Activated naive CD8-positive, alpha-beta T cell treated with anti-CD3 and anti-CD28 coated beads, Interleukin-2, amount 50 U/mL, for 16 hours (primary cell): ENCODE measurements at regions not wholly inside any gene's neighbourhood (a gene's known extent, or its start where the extent isn't known, plus 50 kb on each side); places are given as distances from the start of the nearest gene placed in this dataset.

ENCODE experiments used
- DNase-seq: peaks from one replicate; pipeline ENCODE4 v3.0.0-alpha.2; 2020; ENCODE audit warnings: low read depth, low spot score

- no peak for DNase-seq
Measured at GRCh38 chr12:127253797-127254327, 1013.1 kb upstream of the TMEM132C start.

GRCh38 chr12:127254420-127254955 lies 1012.5 kb upstream of the TMEM132C start:
- DNase-seq = no peak

DNA sequence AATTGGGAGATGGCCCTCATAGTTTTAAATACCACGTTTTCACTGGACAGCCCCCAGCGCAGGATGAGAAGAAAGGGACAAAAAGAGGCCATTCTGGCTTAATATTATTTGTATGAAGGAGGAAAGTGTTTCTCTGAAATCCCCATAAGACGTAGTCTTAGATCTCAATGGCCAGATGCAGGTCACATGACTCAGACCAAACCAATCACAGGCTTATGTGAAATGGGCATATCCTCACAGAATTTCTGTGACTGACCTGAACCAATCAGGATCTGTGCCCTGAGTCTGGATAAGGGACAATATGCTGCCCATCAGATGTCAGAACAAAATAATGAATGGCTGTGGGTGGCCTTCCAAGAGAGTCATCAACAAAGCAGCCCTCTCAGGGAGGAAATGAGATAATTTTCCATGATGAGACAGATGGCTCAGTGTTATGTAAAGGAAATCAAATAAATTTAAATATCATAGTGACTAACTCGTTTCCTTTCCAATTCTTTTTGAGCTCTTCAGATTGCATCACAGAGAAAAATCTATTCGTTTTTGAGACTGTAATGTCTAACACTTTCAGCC lies 1009.5 kb upstream of the TMEM132C start:
- no peak for DNase-seq

- DNase-seq = no peak
Measured at GRCh38 chr12:127260531-127260930, 1006.4 kb upstream of the TMEM132C start.

DNA sequence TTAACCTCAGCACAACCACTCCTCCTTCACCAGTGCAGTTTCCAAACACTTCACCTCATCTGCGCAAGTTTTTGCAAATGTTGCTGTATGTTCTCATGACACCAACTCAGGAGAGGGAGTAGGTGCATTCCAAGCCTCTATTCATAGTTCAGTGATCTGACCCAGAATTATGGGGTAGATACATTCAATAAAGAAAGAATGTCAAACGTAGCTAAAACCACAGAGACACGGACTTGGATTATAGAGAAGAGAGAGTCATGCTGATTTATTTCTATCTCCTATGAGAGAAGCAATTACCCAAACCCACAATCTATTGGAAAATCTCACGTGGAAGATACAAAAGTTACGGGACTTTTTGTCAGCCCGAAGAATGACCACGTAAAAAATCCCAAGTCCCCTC lies 1006.0 kb upstream of the TMEM132C start:
- no peak for DNase-seq

DNA sequence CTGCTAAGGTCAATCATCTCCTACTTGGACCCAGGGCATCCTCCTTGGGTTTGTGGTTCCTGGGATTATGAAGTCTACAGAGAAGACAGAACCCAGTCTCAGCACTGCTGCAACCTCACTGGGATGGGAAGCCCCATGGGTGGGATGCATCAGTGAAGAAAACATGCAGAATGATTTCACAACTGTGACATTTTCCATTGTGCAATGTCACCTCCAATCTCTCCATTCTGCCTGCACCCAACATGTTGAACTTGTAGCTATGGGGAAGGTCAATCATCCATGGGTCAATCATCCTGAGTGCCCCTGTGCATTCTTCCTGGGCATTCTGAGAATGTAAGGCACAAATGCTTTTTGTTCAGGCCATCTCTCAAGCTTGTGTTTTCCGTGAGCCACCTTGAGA lies 1004.4 kb upstream of the TMEM132C start:
- no peak for DNase-seq

DNA sequence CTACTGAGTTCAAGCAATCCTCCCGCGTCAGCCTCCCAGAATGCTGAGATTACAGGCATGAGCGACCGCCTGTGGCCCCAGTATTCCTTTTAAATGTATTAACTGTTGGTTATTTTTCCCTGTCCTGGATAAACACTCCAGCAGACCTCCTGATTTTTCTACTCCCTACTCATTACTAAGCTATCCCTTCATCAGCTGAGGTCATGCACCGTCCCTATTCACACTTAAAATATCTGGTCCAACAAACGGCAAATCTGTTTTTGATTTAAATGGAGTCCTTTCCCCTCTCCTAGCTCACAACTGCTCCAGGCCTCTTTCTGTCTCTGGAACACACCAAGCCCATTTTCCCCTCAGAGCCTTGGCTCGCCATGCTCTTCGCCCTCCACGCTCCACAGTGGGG lies 1003.3 kb upstream of the TMEM132C start:
- DNase-seq = no peak

DNA sequence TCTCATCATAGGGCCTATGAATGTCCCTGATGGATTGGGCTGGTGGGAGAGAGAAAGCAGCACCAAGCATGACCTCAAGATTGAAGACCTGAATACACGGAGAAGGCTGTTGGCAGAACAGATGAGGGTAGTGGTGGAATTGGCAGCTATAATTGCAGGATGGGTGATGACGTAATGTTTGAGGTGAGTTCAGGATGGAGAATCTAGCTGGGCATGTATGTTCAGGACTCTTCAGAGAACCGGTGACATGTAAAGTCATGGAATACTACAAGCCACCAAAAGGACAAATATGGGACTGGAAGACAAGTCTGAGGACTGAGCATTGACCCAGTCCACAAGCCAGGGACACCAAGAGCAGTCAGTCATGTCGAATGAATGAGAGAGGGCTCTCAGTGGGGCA lies 999.8 kb upstream of the TMEM132C start:
- no peak for DNase-seq

DNA sequence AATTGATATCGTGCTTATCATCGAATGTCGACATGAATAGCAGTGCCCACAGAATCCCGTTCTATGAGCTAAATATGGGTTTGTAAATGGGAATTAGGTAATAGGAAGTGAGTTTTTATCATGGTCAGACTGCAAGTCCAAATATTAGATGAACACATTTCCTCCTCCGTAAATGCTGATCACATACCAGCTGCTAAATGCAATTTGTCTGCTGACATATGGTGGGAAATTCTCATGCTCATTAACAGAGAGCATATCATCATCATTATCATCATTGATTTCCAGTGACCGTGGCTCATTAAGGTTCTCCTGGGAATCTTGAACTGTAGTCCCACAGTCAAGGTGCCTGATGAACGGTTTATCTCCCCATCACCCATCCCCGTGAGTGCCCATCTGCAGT lies 998.8 kb upstream of the TMEM132C start:
- DNase-seq = no peak

GRCh38 chr12:127268706-127269425 lies 998.1 kb upstream of the TMEM132C start:
- DNase-seq = no peak

- no peak for DNase-seq
Measured at GRCh38 chr12:127270193-127270592, 996.8 kb upstream of the TMEM132C start.

DNA sequence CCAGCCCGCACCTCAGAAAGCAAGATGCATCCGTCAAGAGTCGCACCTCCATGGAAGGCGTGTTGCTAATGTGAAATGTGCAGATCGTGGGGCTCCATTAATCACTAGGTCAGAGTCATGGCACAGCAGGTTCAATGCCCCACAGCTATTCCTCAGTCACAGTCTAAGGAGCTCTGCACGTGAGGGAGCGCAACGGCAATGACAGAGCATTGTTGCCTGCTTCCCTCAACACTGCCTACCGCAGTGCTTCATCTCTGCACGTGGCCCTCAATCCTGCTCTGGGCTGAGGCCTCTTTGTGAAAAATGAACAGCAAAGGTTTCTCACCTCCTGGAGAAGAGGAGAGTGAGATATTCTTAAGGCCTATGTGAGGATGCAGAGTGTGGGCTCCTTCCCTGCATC lies 995.2 kb upstream of the TMEM132C start:
- no peak for DNase-seq

DNA sequence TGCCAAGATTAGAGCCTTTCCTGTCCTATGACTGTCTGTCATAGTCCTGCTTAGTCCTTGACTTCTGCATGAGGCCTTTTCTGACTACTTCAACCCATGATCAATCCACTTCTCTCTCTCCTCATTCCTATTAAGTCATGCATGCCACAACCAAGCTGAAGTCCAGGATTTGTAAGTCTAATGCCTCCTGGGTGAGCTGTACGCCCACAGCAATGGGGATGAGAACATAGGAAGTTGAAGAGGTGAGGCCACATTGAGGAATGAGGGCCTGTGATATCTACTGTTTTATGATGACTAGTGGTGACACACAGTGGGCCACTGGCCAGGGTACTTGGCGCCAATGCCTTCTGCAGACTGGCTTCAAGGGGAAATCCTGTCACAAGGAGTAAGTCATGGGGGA lies 994.1 kb upstream of the TMEM132C start:
- no peak for DNase-seq

DNA sequence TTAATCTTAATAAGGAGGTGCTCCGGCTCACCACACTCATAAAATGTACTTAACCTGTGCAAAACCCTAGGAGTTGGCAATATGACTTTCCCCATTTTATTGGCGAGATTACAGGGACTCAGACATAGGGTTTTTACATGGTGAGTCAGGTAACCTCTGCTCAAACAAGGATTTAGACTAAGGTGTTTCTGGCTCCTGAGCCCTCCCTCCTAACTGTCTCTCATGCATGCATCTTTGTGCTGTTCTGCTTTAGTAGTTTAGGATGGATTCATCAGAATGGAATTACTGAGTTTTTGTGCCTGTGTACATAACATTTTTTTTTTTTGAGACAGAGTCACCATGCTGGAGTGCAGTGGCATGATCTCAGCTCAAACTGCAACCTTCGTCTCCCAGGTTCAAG lies 993.3 kb upstream of the TMEM132C start:
- no peak for DNase-seq

- DNase-seq = no peak
Measured at GRCh38 chr12:127275416-127275815, 991.6 kb upstream of the TMEM132C start.

DNA sequence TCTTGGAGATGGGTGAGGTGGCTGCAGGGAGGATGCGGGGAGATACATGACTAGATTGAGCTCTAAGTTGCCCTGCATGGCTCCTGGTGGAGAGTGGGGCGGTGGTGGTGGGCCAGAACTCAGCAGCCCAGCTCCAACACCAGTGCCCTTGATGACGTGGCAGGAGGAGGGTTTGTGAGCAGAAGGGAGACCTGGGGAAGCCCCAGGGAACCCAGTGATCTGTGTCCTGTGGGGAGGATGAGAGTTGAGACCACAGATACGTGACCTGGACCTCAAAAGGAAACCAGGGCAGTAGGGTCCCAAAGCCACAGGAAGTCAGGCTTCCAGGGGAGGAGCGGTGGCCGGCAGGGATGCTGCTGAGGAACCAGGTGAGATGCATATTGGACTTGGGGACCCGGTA lies 989.1 kb upstream of the TMEM132C start:
- DNase-seq = no peak

DNA sequence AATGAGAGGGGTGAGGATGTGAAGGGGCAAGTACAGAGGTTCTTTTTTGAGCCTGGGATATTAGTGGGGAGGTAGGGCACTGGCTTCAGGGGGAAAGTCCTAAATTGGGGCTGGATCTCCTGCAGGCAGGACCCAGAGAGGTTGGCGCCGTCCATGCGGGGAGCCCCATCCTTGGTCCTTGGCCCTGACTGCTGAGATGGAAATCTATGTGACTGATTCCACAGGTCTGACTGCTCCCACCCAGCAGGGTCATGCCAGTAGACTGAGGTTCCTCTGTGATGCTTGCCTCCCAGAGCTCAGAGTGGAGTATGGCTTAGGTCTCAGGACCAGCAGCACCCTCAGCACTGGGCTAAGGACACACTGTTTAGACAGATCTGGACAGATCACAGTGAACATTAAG lies 988.6 kb upstream of the TMEM132C start:
- DNase-seq = no peak

DNA sequence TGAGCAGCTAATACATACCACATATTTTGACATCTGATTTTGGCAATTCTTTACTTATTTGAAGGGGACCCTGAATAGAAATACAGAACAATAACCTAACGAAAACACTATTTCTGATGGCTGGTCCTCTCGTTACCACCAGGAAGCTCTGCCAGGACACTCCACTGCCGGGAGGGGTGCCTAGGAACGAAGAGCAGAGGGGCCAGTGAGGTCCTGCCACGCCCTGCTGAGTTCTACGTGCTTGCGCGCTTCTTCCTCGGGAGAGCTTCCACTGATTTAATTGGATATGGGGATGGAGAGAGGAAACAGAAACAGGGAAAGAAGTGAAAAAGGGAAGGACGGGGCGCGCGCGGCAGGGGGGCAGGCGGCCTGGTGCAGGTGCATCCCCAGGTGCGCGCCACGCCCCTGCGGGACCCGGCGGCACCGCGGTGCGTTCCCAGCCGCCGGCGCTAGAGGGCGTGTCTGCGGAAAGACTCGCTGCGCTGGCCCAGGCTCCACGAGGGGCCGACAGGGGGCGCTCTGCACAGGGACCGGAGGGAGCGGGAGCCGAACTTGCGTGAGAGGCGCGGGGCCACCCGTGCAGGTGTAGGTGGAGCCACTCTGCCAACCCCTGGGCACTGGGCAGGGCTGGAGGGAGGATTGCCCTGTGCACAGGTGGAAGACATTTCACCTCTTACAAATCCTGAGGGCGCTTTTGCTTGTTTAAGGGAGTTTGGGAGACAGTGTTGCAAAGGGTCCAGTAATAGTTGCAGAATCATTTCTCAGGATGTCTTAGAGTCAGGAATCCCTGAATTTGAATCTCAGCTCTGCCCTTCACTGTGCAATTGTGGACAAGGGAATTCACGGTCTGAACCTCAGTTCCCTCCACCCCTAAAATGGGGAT lies 986.3 kb upstream of the TMEM132C start:
- DNase-seq = no peak

DNA sequence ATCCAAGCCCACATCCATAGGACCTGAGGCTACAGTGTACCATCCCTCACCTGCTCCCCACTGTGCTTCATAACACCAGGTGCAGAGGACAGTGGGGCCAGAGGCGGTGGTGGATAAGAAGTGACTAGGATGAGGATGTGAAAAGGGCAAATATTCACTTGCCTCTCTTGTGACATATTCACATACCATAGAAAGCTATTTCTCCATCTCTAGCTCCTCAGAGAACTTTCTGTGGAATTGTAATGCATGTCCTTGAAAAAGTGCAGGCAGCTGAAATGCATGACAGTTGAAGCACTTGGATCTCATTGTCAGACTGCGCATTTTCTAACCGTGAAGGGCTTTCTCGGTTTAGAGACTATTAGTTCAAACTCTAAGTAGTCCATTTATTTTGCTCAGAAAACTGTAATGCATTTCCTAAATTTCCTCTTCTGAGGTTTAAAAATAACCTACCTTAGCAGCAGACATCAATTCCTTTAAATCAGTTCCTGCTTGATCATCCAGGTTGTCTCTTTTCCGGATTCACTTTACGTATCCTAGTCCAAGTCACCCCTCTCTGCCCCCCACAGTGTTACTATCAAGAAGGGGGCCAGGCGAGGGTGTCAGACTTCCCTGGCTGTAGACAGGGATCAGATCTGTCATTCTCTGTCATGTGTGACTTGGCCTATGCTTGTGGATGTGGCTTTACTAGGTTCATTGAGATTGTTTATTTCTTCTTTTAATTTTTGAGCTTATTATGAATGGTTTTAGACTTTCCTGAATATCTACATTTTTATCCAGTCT lies 984.0 kb upstream of the TMEM132C start:
- no peak for DNase-seq

- no peak for DNase-seq
Measured at GRCh38 chr12:127284021-127284420, 982.9 kb upstream of the TMEM132C start.

DNA sequence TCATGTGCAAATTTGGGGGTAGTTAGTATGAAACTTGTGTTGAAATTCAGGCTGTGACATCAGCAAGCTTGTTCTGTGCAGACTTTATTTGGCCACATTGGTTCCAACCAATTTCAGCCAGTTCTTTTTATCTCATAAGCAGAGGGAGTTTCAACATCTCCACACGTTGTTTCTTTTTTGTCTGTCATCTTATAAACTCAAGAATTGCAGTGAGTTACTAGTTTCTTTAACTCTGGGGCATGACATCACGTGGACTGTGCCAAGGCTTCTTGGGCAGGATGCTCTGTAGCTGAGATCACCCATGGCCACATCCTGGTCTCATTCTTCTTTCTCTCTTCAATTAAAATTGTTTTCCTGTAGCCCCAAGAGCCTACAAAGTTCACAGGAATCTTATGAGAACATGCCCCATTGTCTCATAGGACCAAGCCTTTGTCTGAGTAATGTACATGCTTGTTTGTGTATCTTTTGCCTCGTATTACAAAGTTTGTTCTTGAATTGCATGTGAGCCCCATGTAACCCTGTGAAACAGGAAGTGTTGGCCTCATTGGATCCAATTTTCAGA lies 982.0 kb upstream of the TMEM132C start:
- DNase-seq = no peak
